8988T (cell line): ENCODE measurements at regions not wholly inside any gene's neighbourhood (a gene's known extent, or its start where the extent isn't known, plus 50 kb on each side); places are given as distances from the start of the nearest gene placed in this dataset.
"Not testable (repeated sequence)": the region's sequence is repeated elsewhere in the genome, so short reads cannot be mapped to it uniquely, and the experiment has no call there.

Experiments used
- DNase-seq: peaks from one replicate; pipeline ENCODE4 v3.0.0; 2011

GRCh38 chr4:9505341-9505740, 61.1 kb downstream of the DEFB131A start:
- DNase-seq = not testable (repeated sequence)

GRCh38 chr4:9506672-9507071, 62.5 kb downstream of the DEFB131A start:
- DNase-seq = not testable (repeated sequence)

GRCh38 chr4:9512941-9513340, 68.7 kb downstream of the DEFB131A start:
- not testable (repeated sequence) for DNase-seq

- not testable (repeated sequence) for DNase-seq
Observed at GRCh38 chr4:9519631-9520030, 75.4 kb downstream of the DEFB131A start.

GRCh38 chr4:9522903-9523302, 78.7 kb downstream of the DEFB131A start:
- DNase-seq = not testable (repeated sequence)

- not testable (repeated sequence) for DNase-seq
Observed at GRCh38 chr4:9524406-9524805, 80.2 kb downstream of the DEFB131A start.

GRCh38 chr4:9532134-9532862, 88.1 kb downstream of the DEFB131A start:
- peak; percentile 78 for DNase-seq

GRCh38 chr4:9532863-9533192, 88.6 kb downstream of the DEFB131A start:
- DNase-seq = not testable (repeated sequence)

GRCh38 chr4:9537101-9537500, 92.9 kb downstream of the DEFB131A start:
- not testable (repeated sequence) for DNase-seq

GRCh38 chr4:9539939-9540520, 95.8 kb downstream of the DEFB131A start:
- DNase-seq = not testable (repeated sequence)

GRCh38 chr4:9541388-9541915, 97.2 kb downstream of the DEFB131A start:
- not testable (repeated sequence) for DNase-seq

GRCh38 chr4:9544851-9545250, 100.6 kb downstream of the DEFB131A start:
- DNase-seq = not testable (repeated sequence)

GRCh38 chr4:9547470-9547869, 103.3 kb downstream of the DEFB131A start:
- DNase-seq = not testable (repeated sequence)

- not testable (repeated sequence) for DNase-seq
Observed at GRCh38 chr4:9556076-9556475, 111.9 kb downstream of the DEFB131A start.

GRCh38 chr4:9577869-9578268, 133.7 kb downstream of the DEFB131A start:
- DNase-seq = not testable (repeated sequence)

- DNase-seq = not testable (repeated sequence)
Observed at GRCh38 chr4:9582880-9583279, 138.7 kb downstream of the DEFB131A start.

GRCh38 chr4:9592010-9592409, 147.8 kb downstream of the DEFB131A start:
- DNase-seq = no peak

- no peak for DNase-seq
Observed at GRCh38 chr4:9594948-9595347, 150.7 kb downstream of the DEFB131A start.

- not testable (repeated sequence) for DNase-seq
Observed at GRCh38 chr4:9595531-9595930, 151.3 kb downstream of the DEFB131A start.

- DNase-seq = no peak
Observed at GRCh38 chr4:9599266-9599665, 155.1 kb downstream of the DEFB131A start.

- DNase-seq = no peak
Observed at GRCh38 chr4:9600246-9600645, 156.0 kb downstream of the DEFB131A start.

- no peak for DNase-seq
Observed at GRCh38 chr4:9602389-9602914, 158.2 kb downstream of the DEFB131A start.

GRCh38 chr4:9604031-9604892, 160.0 kb downstream of the DEFB131A start:
- DNase-seq = not testable (repeated sequence)
